ENCODE measurements at regions not wholly inside any gene's neighbourhood (a gene's known extent, or its start where the extent isn't known, plus 50 kb on each side); places are given as distances from the start of the nearest gene placed in this dataset.

DNA sequence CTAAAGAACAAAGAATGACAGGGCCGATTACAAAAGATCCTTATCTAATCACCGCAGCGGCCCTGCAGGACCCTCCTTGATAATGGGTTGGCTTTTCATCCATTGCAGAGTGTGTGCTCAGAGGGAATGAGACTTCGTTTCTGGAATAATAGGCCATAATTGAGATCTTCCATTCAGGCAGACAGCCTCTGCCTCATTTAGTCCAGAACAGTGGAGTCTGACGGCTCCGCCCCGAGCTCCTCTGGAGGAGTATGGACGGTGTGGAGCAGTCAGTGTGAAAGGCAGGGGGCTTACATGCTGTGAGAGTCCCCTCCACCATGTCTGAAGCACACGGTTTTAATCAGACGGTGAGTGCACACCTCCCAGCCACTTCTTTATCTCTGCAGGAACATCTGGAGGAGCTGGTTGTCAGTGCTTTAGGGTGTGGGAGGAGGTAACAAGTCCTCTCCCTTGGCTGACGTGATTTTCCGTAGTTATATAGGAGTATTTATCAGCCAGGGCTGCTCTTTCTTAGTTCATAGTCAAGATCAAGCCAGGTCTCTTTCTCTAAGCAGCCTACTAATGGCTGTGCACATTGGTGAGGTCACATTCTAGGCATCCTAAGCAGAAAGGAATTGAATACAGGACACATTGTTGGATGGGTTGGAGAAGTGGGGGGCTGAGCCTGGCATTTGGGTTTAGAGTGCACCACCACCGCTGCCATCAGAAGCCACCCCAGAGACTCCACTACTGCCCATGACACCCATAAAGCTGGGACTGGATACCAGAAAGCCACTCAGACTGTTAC lies 1477.9 kb downstream of the TBC1D22A start:
- H3K4me3 ChIP-seq, result no peak overlapping the region
- no peaks in the 10 kb centered on the region for H3K27me3 ChIP-seq
- DNase-seq (ENCODE audit: low spot score), result peak; percentile 32
- no peaks in the 10 kb centered on the region for H3K36me3 ChIP-seq
- TF ChIP-seq CTCF (IDR thresholded peaks at IDR 0.05), result no peak
- H3K27ac ChIP-seq, result no peak overlapping the region
- no peaks in the 10 kb centered on the region for H3K4me1 ChIP-seq
- no peaks in the 10 kb centered on the region for H3K9me3 ChIP-seq

GRCh38 chr22:48239461-48240147 lies 1477.2 kb downstream of the TBC1D22A start:
- peak; percentile 42 for DNase-seq (ENCODE audit: low spot score)

DNA sequence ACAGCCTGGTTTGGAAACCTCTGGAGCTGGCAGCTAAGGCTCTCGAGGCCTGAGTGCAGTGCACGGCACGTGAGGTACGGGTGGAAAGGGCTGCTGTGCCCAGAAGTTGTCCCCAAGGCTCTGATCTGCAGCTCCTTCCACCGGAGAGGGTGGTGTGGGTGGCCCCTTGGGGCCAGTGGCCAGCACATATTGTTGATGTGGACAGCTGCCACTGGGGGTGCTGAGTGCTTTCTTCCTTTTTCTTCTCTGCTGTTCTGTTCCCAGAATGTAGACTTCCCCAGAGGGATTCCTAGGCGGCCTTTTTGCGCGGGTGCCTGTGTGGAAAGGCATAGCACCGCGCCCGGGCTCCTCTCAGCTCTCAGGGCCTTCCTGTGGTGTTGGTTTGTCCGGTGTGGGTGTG lies 1476.5 kb downstream of the TBC1D22A start:
- Histone ChIP-seq H3K36me3 (no peaks in the 10 kb centered on the region), H3K4me1 (no peaks in the 10 kb centered on the region), H3K4me3 (no peak overlapping the region), H3K27ac (no peak overlapping the region), H3K27me3 (no peaks in the 10 kb centered on the region), H3K9me3 (peaks cover 1% of the 10 kb centered on the region in 2 donors)
- no peak for TF ChIP-seq CTCF (IDR thresholded peaks at IDR 0.05)
- peak; percentile 44 for DNase-seq (ENCODE audit: low spot score)

More at GRCh38 chr22:48239461-48240147, 1477.2 kb downstream of the TBC1D22A start:
- Histone ChIP-seq H3K4me3 (no peak overlapping the region), H3K27me3 (no peaks in the 10 kb centered on the region), H3K36me3 (no peaks in the 10 kb centered on the region), H3K27ac (no peak overlapping the region), H3K4me1 (no peaks in the 10 kb centered on the region), H3K9me3 (no peaks in the 10 kb centered on the region)
- TF ChIP-seq CTCF (IDR thresholded peaks at IDR 0.05), result no peak

- TF ChIP-seq CTCF (IDR thresholded peaks at IDR 0.05), result no peak
- Histone ChIP-seq H3K27me3 (no peaks in the 10 kb centered on the region), H3K27ac (no peak overlapping the region), H3K4me1 (no peaks in the 10 kb centered on the region), H3K4me3 (no peak overlapping the region), H3K9me3 (peaks cover 3 to 5% of the 10 kb centered on the region in 2 donors), H3K36me3 (no peaks in the 10 kb centered on the region)
- peak; percentile 50 for DNase-seq (ENCODE audit: low spot score)
These were observed 1476.0 kb downstream of the TBC1D22A start for GRCh38 chr22:48238284-48238915.

GRCh38 chr22:48237466-48238283 lies 1475.2 kb downstream of the TBC1D22A start:
- no peaks in the 10 kb centered on the region for H3K27me3 ChIP-seq
- peaks cover 3 to 13% of the 10 kb centered on the region in 2 donors for H3K9me3 ChIP-seq
- TF ChIP-seq CTCF (IDR thresholded peaks at IDR 0.05), result no peak
- no peaks in the 10 kb centered on the region for H3K4me1 ChIP-seq
- no peaks in the 10 kb centered on the region for H3K36me3 ChIP-seq
- H3K4me3 ChIP-seq, result no peak overlapping the region
- no peak overlapping the region for H3K27ac ChIP-seq
- DNase-seq (ENCODE audit: low spot score), result peak; percentile 13

All from right atrium auricular region (tissue), 2 donors.